ENCODE measurements at regions not wholly inside any gene's neighbourhood (a gene's known extent, or its start where the extent isn't known, plus 50 kb on each side); places are given as distances from the start of the nearest gene placed in this dataset.

DNA sequence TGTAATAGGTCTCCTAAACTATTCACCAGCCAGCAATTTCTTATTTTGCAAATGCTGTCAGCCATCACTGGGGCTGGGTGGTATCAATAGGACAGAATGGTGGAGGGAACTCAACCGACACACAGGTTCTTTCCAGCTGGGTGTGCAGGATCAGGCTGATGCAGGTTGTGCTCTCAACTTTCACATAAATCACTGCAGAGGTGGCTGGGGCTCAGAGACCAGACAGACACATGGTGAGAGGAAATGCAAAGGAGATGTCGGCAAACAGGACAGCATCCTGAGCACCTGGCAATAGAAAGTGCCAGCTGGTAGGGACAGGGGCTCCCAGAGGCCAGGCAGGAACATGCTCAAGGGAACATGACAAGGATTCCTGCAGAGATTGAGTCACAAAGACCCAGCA is 254.9 kb downstream of the SOD2 start:
- TF ChIP-seq EZH2 (IDR thresholded peaks at IDR 0.05; ENCODE audit: borderline replicate concordance) (no peak), EZH2phosphoT487 (IDR thresholded peaks at IDR 0.05; ENCODE audit: low read depth, severe bottlenecking, unreplicated experiment) (no peak)
- TF ChIP-seq, protein P1, sequence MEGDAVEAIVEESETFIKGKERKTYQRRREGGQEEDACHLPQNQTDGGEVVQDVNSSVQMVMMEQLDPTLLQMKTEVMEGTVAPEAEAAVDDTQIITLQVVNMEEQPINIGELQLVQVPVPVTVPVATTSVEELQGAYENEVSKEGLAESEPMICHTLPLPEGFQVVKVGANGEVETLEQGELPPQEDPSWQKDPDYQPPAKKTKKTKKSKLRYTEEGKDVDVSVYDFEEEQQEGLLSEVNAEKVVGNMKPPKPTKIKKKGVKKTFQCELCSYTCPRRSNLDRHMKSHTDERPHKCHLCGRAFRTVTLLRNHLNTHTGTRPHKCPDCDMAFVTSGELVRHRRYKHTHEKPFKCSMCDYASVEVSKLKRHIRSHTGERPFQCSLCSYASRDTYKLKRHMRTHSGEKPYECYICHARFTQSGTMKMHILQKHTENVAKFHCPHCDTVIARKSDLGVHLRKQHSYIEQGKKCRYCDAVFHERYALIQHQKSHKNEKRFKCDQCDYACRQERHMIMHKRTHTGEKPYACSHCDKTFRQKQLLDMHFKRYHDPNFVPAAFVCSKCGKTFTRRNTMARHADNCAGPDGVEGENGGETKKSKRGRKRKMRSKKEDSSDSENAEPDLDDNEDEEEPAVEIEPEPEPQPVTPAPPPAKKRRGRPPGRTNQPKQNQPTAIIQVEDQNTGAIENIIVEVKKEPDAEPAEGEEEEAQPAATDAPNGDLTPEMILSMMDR (IDR thresholded peaks at IDR 0.05; ENCODE audit: poor library complexity) = no peak

Data from hepatocyte (in vitro differentiated cells).